Stimulated activated CD4-positive, alpha-beta T cell treated with anti-CD3 and anti-CD28 coated beads, Interleukin-4, amount 100 ng/mL, for 48 hours (primary cell): ENCODE measurements at regions not wholly inside any gene's neighbourhood (a gene's known extent, or its start where the extent isn't known, plus 50 kb on each side); places are given as distances from the start of the nearest gene placed in this dataset.

Experiments
- DNase-seq, 2 donors: peaks; one replicate each; pipeline ENCODE4 v3.0.0-alpha.2; 2020; ENCODE audit warnings: low read depth in 2 of 2

DNA sequence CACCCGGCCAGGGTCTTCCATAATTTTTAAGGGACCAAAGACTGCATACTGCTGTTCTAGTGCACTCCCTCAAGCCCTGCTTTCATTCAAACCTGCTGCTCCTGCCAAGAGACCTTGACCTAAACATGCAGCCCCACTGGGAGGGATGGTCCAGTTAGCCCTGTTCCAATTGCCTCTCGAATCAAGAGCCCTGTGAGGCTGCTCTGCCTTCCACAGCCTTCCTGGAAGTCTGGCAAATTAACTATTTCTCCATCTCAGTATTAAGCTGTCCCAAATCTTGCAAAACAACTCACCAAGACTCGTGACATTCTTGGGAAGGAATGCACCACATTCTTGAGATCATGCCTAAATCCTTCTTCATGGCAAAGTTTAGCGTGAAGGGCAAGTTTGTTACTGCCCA lies 231.3 kb downstream of the C1orf94 start:
- DNase-seq, result no peak

DNA sequence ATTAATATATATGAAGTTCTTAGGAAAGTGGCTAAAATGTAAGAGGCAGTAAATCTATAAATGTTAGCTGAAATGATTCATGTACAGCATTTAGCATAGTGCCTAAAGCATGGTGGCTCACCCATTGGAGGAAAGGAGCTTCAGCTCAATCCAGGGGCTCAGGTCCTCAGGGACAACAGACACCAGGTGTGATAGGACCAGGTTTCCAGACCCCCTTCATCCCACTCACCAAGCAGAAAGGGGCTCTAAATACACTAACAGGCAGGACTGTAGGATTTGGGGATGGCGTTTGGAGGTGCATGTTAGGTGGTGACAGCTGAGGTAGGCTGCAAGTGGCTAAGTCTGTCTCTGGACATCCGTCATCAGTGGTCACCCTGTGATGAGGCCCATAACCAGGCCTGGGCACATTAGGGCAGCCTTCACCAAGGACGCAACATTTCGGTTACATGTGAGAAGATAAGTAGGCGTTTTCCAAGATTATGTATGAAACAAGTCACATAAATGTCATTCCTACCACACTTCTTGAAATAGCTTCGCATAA lies 233.1 kb downstream of the C1orf94 start:
- DNase-seq, result no peak

DNA sequence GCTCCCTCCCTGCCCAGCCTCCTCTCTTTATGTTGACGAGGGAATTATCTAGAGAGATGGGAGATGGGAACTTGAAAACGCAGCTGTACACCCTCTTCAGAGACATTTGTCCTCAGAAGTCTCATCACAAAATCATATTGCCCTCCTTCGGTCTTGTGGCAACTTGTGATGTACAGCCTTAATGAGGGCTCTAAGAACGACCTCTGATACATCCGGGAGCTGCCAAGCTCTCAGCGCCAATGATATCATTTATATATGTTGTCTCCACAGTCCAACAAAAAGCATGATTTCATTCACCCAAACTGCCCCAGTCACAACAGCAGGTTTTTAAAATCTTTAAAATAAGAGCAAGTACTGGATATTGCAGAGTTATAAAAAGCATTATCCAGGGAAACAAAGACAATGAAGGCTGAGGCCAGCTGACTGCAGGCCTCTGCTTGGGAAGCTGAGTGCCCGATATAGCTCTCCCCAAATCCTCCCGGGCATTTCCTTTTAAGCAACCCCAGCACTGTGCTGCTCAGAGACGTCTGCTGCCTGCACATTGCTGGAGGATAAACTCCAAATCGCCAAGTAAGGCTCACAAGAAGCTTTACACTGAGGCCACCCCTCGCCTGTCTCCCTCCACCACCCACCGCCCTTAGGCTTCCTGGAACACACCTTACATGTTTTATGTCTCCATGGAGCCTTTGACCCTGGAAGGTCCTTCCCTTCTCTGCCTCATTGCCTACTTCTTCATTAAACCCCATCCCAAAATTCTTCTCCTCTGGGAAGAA lies 236.1 kb downstream of the C1orf94 start:
- no peak for DNase-seq

DNA sequence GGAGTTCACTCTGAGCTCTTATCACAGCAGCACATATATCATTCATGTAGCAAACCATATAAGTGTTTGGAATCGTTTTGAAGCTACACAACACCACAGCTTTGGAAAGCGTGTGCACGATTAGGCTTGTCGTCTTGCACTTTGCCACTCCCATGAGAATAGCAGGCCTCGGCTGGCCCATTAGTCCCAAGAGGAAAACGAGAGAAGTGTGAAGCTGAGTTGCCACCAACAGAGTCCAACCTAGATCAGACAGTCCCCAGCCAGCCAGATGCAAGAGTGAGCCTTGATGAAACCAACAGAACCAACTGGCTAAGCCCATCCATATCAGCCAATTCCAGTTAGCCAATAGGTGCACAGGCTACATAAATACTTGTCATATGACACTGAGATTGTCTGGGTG lies 238.4 kb downstream of the C1orf94 start:
- DNase-seq, result no peak

DNA sequence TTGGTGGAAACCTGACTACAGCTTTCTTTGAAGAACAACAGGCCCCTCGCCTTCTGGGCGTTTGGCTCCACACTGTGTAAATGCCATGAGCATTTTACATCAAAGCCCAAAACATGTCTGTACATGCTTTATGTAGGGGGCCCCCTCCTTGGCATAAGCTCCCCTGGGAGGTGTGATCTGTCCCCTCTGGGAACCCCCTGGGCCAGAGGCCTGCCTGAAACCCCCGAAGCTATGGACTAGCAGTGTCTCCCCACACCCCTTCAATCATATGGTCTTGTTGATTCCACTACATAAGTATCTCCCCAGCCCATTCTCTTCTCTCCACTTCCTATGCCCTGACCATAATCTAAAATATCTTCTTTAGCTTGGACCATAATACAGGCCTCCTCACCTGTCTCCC lies 241.5 kb downstream of the C1orf94 start:
- DNase-seq, result no peak

DNA sequence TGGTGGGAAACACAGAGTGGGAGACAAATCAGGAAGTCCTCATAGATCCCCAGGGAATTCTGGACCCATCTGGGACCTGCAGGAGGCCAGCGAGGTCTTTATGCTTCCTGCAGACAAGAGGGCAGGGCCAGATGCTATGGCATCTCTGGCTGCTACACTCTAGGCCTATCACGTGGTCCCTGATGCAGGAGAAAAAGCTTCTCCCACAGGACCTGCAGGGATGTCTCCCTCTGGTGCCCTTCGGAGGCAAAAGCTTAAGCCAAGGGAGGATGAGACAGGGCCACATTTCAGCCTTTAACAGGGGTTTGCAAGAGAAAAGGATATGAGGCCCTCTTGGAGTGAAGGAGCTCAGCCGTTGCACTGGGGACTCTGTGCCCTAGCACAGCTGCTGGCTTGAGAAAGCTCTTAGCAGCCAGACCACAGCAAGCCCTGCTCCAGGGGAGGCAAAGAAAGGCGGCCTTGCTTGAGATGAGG lies 243.0 kb downstream of the C1orf94 start:
- no peak for DNase-seq

DNA sequence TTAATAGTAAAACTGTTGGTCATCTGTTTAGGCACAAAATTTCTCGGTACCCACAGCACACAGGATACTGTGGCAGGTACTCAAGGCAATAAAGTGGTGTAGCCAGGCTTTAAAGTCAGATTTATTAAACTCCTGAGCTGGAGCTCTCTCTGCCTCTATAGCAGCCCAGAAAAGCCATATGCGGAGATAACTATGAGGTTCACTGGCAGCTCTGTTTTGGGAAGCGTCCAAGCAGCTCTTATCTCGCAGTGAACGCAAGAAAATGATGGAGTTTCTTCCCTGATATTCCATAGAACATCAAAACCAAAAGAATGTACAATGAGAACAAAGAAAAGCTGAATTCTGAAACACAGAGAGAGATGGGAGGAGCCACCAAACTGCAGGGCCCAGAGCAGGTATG lies 248.3 kb downstream of the C1orf94 start:
- DNase-seq, result no peak

DNA sequence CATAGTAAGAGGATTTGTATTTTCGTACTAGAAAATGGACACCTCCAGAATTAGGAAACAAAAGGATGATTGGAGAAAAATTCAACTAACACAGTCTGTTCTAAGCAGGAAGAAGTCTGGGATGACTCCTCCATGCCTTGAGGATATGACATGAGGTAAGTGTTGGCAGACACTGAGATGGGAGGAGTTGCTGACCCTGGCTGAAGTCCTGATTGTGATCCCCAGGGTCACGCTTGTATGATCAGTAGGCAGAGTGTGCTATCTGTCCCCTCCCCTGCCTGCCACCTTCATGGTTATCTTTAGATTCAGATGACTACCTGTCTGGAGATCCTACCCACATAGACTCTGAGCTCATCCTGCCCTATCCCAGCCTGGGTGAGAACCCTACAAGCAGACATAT lies 249.1 kb downstream of the C1orf94 start:
- DNase-seq, result no peak

DNA sequence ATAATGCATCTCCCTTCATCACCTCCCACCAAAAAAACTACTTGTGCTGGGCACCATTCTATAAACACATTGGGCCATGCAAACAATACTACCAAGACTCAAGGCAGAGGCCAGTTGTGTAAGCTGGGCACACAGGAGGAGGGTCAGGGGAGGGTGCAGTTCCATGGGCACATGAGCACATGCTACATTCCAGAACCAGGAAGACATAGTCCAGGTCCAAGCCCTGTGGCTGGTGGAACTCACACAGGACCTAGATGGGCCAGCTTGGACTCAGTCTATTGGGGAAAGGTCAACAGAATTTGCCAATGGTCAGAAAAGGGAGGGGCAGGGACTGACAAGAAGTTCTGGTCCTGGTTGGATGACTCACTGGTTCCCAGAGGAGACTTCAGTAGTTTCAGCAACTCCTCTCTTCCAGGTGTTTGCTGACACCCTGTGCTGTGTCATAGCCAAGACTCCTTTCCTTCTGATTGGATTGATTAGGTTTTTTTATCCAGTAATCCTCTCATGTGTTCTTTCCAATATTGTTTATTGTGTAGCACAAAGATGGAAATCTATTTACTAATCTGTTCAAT lies 249.7 kb downstream of the C1orf94 start:
- DNase-seq, result no peak

DNA sequence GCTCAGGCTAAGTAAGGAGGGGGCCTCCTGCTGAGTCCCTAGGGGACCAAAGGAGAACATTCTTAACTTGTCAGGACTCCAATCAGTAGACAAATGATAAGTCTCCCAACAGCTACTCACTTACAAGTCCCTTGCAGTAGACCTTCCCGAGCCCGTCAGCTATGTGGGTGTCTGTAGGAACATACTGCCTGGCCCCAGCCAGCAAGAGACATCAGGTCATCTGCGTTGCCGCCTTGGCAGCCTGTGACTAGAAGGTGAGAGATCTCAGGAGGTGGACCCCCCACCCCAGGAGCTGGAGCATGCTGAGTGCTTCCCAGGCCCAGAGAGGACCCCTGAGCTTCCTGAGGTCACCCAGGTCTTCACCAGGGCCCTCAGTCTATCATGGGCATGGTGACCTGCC lies 250.5 kb downstream of the C1orf94 start:
- no peak for DNase-seq

DNA sequence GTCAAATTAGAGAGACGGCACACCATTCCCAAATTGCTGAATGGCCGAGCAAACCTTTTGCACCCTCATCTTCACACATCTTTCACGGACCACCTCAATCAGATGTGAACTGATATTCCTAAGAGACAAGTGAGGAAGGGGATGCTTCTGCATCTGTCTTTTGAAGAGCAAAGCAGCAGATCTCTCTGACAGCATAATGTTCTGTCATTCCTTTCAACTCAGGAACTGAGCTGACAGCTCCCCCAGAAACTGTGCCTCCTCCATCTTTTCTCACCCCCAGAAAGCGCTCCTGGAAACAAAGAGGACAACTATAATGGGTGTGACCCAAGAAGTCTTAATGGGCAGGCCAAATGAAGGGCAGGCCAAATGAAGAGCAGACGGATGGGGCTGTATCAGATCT lies 256.4 kb downstream of the C1orf94 start:
- no peak for DNase-seq

DNA sequence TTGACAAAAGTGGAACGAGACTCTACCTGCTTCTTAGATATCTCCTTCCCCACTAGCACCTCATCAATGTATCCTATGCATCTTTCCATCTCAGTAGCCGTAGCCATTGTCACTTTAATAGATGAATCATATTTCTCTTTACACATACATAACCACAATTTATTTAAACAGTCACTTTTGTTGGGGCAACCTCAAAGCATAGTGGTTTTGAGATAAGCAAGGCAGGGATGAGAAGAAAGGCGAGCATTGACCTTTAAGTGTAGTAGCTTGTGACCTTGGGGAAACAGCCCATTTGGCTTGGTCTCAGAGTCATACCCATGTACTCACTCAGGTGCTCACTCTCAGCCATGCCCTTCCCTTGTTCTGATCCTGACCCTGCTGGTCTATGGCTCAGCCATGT lies 260.1 kb downstream of the C1orf94 start:
- DNase-seq, result no peak

DNA sequence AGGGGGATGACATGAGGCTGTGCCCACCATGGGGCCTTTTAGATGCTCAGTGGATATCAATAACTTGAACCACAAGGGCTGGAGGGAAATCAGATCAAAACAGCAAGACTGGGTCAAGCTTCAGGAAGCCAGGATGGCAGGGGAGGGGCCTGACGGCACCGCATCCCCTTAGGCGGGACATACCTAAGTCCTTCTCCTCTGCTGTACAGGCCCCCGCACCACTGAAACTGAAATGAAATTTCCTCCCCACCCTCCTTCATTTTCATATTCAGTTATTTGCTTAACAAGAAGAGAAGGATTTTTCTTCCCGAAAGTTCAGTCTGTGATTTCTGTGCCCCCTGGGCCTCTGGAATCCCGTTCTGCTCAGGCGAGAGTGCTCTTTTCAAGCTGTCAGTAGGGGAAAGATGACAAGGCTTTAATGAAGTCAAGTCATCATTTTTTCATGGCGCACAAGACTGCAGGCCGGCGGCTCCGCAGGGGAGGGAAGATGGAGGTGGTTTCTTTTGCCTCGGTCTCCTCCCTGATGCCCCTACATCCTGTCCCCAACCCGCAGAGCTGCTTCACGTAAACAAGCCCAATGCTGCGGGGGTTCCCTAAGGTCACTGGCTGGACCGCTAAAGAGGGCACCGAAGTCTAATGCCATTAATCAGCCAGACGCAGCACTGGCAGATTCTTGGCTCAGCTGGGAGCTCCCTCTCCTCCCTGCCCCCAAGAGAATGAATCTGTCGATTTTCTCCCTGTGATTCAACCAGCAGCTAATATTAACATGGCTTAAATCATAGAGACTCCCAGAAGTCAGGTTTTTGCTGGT lies 264.8 kb downstream of the C1orf94 start:
- no peak for DNase-seq

DNA sequence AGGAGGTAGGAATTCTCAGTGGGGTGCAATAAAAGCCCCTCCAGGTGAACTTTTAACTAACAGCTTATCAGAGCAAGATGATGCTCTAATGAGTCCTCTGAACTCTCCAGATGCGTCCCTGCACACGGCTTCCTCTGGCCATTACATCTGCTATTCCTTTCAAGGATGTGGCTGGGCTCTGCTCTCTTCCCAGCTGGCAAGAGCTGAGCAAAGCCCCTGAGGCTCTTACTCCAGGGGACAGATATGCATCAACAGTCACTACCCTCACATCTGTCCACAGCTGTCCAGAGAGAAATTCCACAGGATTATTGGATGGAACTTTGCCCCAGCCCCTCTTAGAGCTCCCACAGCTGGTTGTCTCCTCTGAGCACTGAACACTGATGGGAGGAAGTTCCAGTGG lies 267.8 kb downstream of the C1orf94 start:
- no peak for DNase-seq

DNA sequence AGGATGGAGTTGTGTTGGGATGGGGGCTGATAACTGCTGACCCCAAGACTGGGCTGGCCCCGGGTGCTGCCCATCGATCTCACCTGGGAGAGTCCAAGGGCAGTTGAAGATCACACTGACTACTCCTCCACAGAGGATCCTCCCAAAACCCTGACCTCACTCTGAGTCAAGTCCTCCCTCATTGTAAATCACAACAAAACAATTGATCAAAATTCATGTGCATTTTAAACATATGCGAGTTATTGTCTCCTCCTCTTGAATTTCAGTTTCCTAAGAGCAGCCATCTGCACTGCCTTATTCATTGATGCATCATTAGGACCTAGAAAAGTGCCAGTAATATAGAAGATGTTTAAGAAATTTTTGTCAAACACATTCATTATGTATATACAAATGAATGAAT lies 273.6 kb downstream of the C1orf94 start:
- no peak for DNase-seq

DNA sequence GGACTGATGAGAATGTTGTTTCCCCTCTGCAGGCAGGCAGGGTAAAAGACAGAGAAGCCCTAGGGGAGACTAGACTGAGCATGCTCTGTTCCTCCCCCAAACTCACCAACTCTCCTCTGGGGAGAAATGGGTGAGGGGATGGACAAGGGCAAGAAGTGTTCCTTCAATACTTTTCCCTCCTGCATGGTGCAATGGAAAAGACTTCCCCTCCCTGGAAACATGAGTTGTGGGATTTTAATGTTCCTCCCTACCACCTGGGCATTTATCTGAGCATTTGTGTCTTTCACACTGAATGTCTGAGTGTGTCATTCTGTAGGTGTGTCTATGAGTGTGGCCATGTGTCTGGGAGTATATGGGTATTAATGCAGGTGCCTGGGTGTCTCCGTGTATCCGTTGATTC lies 275.7 kb downstream of the C1orf94 start:
- DNase-seq, result no peak

DNA sequence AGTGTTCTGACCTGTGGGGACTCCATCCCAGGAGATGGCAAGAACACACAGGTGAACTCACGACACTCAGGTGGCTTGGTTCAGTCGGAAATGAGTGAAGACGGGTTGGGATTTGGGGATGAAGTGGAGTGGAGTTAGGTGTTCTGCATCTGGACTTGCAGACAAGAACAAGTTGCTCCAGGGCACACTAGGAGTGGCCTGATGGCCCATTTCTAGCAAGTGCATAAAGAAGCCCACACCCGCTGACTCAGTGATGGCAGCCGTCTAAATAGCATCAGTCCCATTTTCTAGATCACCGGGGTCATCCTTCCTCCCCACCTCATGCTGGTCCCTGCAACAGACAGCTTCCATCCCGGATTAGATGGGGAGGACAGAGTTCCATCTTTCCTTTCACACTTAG lies 278.4 kb downstream of the C1orf94 start:
- DNase-seq, result no peak

DNA sequence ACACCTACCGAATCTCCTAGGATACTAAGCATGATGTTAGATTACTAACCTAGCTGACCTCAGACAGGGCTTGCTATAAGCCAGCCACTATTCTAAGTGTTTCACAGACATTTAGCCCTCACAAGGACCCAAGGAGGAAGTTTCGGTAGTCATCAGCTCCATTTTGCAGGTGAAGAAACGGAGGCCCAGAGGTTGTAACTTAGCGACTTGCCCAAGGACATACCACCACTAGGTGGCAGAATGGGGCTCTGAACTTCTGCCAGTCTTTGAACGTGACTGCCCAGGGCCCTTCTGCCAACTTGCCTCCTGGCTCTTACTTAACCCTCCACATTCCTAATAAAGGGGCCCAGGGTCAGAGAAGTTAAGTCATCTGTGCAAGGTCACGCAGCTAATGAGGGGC lies 283.5 kb downstream of the C1orf94 start:
- DNase-seq, result peak; percentile 35 to 39

DNA sequence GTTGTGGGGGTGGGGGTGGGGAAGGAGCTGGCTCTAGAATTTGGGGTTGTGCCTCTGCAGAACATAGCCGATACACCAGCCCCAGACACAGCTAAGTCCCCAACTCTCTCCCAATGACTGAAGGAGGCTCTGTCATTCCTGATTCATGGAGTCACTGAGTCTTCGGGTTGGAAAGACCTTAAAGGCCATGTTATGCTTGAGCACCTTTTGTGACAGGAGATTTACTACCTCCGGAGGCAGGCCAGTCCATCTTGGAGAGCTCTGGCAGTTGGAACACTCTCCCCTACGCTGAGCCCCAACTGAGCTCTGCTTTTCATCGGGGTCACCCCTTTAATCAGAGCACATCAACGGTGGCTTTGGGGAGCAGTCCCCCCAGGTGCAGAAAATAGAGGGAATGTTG lies 284.4 kb upstream of the GJB5 start:
- no peak for DNase-seq

DNA sequence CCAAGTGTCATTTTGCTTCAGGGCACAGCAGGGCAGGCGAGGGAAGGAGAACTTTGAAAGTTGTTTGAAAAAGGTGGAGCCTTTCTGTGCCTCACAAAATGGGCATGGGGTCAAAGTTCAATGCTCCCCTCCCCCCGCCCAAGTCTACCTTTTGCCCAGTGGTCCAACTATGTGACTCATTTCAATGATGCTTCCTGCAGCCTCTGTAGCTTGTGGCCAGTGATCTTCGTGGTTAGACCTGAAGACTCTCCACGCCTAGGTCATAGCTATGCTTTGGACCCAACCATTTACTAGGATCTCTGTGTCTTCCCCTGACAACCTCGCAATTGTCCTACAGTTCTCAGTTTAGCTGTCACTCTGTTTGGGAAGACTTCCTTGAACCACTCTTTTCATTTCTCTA lies 280.3 kb upstream of the GJB5 start:
- DNase-seq, result no peak

DNA sequence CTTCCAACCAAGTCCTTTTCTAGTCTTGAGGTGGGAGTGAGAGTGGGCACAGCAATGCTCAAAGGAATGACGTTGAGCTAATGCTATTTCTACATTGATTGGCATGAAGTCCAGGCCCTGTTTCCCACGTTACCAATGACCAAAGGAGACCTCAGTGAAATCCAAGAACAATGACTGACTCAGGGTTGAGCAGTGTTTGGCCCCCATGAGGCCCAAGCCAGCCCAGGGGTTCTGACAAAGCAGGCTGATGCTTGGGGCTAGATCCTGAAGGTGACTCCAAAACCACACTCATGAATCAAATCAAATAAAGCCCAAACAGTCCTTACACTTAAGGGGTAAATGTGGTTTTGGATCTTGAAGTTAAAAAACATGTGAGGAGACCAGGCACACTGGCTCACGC lies 278.5 kb upstream of the GJB5 start:
- no peak for DNase-seq

DNA sequence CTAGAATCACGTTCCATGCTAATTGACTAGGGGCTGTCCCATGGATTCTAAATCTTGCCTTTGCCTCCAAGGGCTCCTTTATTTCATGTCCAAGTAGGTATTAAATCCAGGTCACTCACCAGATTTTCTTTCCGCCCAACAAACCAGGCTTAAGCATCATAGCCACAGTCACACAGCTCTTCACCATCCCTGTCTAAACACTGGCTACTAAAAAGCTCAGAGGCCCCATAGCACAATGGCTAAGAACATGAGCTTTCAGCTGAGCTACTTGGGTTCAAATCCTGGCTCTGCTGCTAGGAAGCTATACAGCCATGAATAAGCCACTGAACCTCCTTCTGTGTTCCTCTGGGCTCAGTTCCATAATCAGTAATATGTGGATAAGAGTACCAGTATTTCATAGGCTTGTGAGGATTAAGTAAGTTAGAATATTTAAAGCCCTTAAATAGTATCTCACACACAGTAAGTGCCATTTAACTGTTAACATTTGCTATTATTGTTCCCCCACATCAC lies 277.2 kb upstream of the GJB5 start:
- no peak for DNase-seq
